ENCODE measurements at regions not wholly inside any gene's neighbourhood (a gene's known extent, or its start where the extent isn't known, plus 50 kb on each side); places are given as distances from the start of the nearest gene placed in this dataset.

GRCh38 chr5:18299166-18299565 is 664.9 kb downstream of the TAF11L14 start:
- no peak overlapping the region for H3K4me3 Mint-ChIP-seq (ENCODE audit: unreplicated experiment)
- H3K4me1 Mint-ChIP-seq (ENCODE audit: low read depth, unreplicated experiment) = no peaks in the 10 kb centered on the region
- Histone ChIP-seq H3K4me3 (ENCODE audit: low read depth, low read length) (no peak overlapping the region), H3K27me3 (replicated peaks; ENCODE audit: control insufficient read depth, insufficient read depth, low read length) (no peaks in the 10 kb centered on the region), H3K4me1 (no peaks in the 10 kb centered on the region), H3K36me3 (ENCODE audit: control insufficient read depth, insufficient read depth, low read length) (no peaks in the 10 kb centered on the region), H3K9me3 (no peaks in the 10 kb centered on the region)
- CTCF ChIA-PET = no interaction called here
- POLR2A ChIA-PET = no interaction called here
- H3K36me3 Mint-ChIP-seq (ENCODE audit: insufficient read depth, unreplicated experiment) = no peaks in the 10 kb centered on the region
- no TSS peak for BruUV-seq (replicated peaks)
- intact Hi-C loops (cut with micrococcal nuclease; ENCODE audit: unreplicated experiment) = no loop called here
- TF ChIP-seq, protein P1, sequence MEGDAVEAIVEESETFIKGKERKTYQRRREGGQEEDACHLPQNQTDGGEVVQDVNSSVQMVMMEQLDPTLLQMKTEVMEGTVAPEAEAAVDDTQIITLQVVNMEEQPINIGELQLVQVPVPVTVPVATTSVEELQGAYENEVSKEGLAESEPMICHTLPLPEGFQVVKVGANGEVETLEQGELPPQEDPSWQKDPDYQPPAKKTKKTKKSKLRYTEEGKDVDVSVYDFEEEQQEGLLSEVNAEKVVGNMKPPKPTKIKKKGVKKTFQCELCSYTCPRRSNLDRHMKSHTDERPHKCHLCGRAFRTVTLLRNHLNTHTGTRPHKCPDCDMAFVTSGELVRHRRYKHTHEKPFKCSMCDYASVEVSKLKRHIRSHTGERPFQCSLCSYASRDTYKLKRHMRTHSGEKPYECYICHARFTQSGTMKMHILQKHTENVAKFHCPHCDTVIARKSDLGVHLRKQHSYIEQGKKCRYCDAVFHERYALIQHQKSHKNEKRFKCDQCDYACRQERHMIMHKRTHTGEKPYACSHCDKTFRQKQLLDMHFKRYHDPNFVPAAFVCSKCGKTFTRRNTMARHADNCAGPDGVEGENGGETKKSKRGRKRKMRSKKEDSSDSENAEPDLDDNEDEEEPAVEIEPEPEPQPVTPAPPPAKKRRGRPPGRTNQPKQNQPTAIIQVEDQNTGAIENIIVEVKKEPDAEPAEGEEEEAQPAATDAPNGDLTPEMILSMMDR (IDR thresholded peaks at IDR 0.05; ENCODE audit: insufficient read depth in 1 of 2, low read depth in 1 of 2, low read length in 1 of 2, severe bottlenecking in 1 of 2, unreplicated experiment in 1 of 2) = no peak
- H3K9me3 Mint-ChIP-seq (ENCODE audit: unreplicated experiment) = no peaks in the 10 kb centered on the region
- no peak for DNase-seq
- peaks cover 4% of the 10 kb centered on the region for H3K27me3 Mint-ChIP-seq (ENCODE audit: insufficient read depth, unreplicated experiment)
- H3K27ac Mint-ChIP-seq (ENCODE audit: unreplicated experiment) = no peak overlapping the region

DNA sequence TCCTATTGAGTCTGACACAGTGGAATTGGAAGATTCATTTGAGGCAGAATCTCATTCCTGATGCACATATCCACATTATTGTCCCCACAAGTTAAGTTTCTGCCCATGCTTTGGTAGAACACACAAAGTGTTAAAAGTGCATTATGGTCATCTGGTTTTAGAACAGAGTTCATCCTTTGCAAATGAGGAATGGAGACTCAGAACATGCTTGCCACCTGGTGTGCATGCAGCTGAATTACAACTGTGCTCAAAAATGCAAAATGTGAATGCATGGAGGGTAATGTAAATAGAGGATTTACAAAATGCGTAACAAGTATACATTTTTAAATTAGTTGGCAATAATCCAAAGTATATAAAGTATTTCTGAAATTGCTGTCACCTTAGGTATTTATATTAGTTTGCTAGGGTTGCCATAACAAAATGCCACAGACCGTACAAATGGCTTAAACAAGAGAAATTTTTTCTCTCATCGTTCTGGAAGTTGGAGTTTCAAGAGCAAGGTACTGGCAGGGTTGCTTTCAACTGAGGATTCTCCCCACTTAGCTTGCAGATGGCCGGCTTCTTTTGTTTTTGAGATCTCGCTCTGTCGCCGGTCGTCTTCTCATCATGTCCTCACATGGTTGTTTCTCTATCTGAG is 671.1 kb downstream of the TAF11L14 start:
- BruUV-seq (replicated peaks) = no TSS peak
- H3K36me3 Mint-ChIP-seq (ENCODE audit: insufficient read depth, unreplicated experiment) = no peaks in the 10 kb centered on the region
- H3K27me3 Mint-ChIP-seq (ENCODE audit: insufficient read depth, unreplicated experiment) = peaks cover 4% of the 10 kb centered on the region
- CTCF ChIA-PET = interaction anchor here (2.1 kb wide), 1 partner anchor 1089 kb away, joined by 6 read pairs; no protein-coding TSS in a partner anchor
- H3K27ac Mint-ChIP-seq (ENCODE audit: unreplicated experiment) = no peak overlapping the region
- no peaks in the 10 kb centered on the region for H3K4me1 Mint-ChIP-seq (ENCODE audit: low read depth, unreplicated experiment)
- no peaks in the 10 kb centered on the region for H3K4me1 ChIP-seq
- TF ChIP-seq, protein P1 (IDR thresholded peaks at IDR 0.05; ENCODE audit: insufficient read depth in 1 of 2, low read depth in 1 of 2, low read length in 1 of 2, severe bottlenecking in 1 of 2, unreplicated experiment in 1 of 2) = peak; percentile 65 to 67
- peak in 1 of 2 experiments; percentile 43 for DNase-seq
- no peak overlapping the region for H3K4me3 ChIP-seq (ENCODE audit: low read depth, low read length)
- POLR2A ChIA-PET = no interaction called here
- no peaks in the 10 kb centered on the region for H3K9me3 ChIP-seq
- no peaks in the 10 kb centered on the region for H3K36me3 ChIP-seq (ENCODE audit: control insufficient read depth, insufficient read depth, low read length)
- H3K27me3 ChIP-seq (replicated peaks; ENCODE audit: control insufficient read depth, insufficient read depth, low read length) = no peaks in the 10 kb centered on the region
- no peaks in the 10 kb centered on the region for H3K9me3 Mint-ChIP-seq (ENCODE audit: unreplicated experiment)
- no peak overlapping the region for H3K4me3 Mint-ChIP-seq (ENCODE audit: unreplicated experiment)
- intact Hi-C loops (cut with micrococcal nuclease; ENCODE audit: unreplicated experiment) = loop anchor here (1.0 kb wide), 2 partner anchors 23 to 1089 kb away; no protein-coding TSS in a partner anchor

GRCh38 chr5:18311266-18311665 is 677.0 kb downstream of the TAF11L14 start:
- H3K9me3 ChIP-seq = no peaks in the 10 kb centered on the region
- ChIA-PET CTCF (no interaction called here), POLR2A (no interaction called here)
- no peaks in the 10 kb centered on the region for H3K4me1 ChIP-seq
- H3K27me3 Mint-ChIP-seq (ENCODE audit: insufficient read depth, unreplicated experiment) = peaks cover 6% of the 10 kb centered on the region
- DNase-seq = no peak
- no TSS peak for BruUV-seq (replicated peaks)
- no peaks in the 10 kb centered on the region for H3K27me3 ChIP-seq (replicated peaks; ENCODE audit: control insufficient read depth, insufficient read depth, low read length)
- no peaks in the 10 kb centered on the region for H3K36me3 ChIP-seq (ENCODE audit: control insufficient read depth, insufficient read depth, low read length)
- intact Hi-C loops (cut with micrococcal nuclease; ENCODE audit: unreplicated experiment) = no loop called here
- no peaks in the 10 kb centered on the region for H3K36me3 Mint-ChIP-seq (ENCODE audit: insufficient read depth, unreplicated experiment)
- H3K4me3 ChIP-seq (ENCODE audit: low read depth, low read length) = no peak overlapping the region
- no peak overlapping the region for H3K4me3 Mint-ChIP-seq (ENCODE audit: unreplicated experiment)
- no peaks in the 10 kb centered on the region for H3K4me1 Mint-ChIP-seq (ENCODE audit: low read depth, unreplicated experiment)
- no peak overlapping the region for H3K27ac Mint-ChIP-seq (ENCODE audit: unreplicated experiment)
- TF ChIP-seq, protein P1 (IDR thresholded peaks at IDR 0.05; ENCODE audit: insufficient read depth in 1 of 2, low read depth in 1 of 2, low read length in 1 of 2, severe bottlenecking in 1 of 2, unreplicated experiment in 1 of 2) = no peak
- H3K9me3 Mint-ChIP-seq (ENCODE audit: unreplicated experiment) = no peaks in the 10 kb centered on the region
